ENCODE measurements at regions not wholly inside any gene's neighbourhood (a gene's known extent, or its start where the extent isn't known, plus 50 kb on each side); places are given as distances from the start of the nearest gene placed in this dataset.

DNA sequence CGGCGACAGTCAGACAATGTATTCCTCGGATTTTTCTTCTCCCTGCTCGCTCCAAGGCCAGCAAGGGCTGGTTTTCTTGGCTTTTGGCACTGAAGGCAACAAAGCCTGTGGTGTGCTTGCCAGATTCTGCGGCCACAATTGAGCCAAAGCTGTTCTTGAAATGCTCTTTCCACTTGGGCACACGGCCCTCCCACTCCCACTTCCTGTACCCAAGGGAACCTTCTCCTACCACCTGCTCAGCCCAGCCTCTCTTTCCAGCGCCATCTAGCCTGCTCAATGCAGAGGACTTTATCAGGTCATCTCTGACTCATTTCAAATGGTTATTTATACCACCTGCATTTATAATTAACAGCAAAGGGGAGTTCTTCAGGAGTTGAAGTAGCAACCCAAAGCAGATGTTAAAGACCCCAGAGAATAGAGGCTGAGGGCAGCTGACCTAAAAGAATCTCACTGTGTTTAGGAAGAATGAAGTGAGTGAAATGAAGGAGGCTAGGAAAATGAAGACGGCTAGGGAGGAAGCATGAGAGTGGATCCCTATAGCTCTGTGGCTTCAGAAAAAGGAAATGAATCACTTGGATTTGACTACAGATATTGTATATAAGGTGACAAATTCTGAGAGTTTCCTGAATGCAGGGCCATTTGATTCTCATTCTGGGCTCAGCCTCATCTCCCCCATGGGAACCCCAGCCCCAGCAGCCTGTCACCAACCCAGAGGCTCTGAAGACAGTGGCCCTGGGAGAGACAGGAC, 439.0 kb downstream of the ENC1 start:
- no peaks in the 10 kb centered on the region for H3K27me3 ChIP-seq
- H3K27ac ChIP-seq, result no peak overlapping the region
- TF ChIP-seq, protein P1, sequence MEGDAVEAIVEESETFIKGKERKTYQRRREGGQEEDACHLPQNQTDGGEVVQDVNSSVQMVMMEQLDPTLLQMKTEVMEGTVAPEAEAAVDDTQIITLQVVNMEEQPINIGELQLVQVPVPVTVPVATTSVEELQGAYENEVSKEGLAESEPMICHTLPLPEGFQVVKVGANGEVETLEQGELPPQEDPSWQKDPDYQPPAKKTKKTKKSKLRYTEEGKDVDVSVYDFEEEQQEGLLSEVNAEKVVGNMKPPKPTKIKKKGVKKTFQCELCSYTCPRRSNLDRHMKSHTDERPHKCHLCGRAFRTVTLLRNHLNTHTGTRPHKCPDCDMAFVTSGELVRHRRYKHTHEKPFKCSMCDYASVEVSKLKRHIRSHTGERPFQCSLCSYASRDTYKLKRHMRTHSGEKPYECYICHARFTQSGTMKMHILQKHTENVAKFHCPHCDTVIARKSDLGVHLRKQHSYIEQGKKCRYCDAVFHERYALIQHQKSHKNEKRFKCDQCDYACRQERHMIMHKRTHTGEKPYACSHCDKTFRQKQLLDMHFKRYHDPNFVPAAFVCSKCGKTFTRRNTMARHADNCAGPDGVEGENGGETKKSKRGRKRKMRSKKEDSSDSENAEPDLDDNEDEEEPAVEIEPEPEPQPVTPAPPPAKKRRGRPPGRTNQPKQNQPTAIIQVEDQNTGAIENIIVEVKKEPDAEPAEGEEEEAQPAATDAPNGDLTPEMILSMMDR (IDR thresholded peaks at IDR 0.05), result no peak
- no peak overlapping the region for H3K4me3 ChIP-seq (ENCODE audit: low read depth in 1 of 2, low read length in 1 of 2)
- H3K36me3 ChIP-seq, result no peaks in the 10 kb centered on the region
- no peaks in the 10 kb centered on the region for H3K4me1 ChIP-seq (ENCODE audit: control insufficient read depth in 1 of 2, insufficient read depth in 1 of 2, low read depth in 1 of 2, low read length in 1 of 2)
- no peaks in the 10 kb centered on the region for H3K9me3 ChIP-seq

DNA sequence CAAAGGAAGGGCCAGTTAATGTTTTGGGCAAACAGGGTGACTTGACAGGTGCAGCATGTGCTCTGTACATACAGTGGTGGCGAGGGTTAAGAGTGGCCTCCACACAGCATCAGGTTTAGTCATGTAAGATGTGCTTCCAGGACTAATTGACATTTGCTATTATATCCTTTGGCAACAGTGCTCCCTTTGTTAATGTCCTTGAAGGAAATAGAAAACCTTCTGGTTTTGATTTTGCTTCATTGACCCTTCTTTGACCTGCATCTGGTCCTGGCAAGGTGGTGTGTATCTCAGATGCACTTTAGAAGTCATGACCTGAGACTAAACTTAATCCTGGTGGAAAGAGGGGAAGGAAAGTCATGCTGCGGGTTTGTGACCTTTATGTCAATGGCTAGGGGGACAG, 440.0 kb downstream of the ENC1 start:
- TF ChIP-seq, protein P1 (IDR thresholded peaks at IDR 0.05), result no peak
- Histone ChIP-seq H3K9me3 (no peaks in the 10 kb centered on the region), H3K4me1 (ENCODE audit: control insufficient read depth in 1 of 2, insufficient read depth in 1 of 2, low read depth in 1 of 2, low read length in 1 of 2) (no peaks in the 10 kb centered on the region), H3K27ac (no peak overlapping the region), H3K36me3 (no peaks in the 10 kb centered on the region), H3K27me3 (no peaks in the 10 kb centered on the region), H3K4me3 (ENCODE audit: low read depth in 1 of 2, low read length in 1 of 2) (no peak overlapping the region)

DNA sequence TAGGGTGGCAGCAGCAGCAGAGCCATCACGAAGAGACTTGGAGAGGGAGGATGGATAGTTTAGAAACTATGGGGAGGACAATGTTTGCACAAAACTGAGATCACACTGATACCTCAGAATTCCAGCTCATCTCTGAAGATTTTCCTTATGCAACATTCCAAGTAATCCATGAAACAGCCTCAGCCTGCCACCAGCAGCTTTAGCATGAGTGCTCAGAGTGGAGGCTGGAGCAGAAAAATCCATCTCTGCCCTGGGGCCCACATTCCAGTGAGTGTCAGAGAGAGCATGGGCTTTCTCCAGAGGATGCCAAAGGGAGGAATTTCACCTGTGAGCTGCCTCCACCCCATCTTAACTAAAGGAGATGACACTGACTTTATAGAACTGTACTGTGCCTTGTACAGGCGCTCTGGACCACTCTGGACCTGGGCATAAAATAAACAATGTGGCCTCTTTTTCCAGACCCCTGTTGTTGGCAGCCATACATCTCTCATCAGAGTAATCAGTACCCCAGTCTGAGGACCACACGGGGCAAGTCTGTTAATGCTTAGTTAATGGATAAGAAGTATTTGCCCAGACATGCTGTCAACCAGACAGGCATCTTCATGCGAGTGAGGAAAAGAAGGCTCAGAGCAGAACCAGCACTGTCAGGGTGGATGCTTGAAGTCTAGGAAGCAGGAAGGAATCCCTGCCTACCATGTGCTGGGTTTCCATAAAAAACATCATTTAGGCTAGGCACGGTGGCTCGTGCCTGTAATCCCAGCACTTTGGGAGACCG, 440.9 kb downstream of the ENC1 start:
- Histone ChIP-seq H3K9me3 (no peaks in the 10 kb centered on the region), H3K27me3 (no peaks in the 10 kb centered on the region), H3K4me1 (ENCODE audit: control insufficient read depth in 1 of 2, insufficient read depth in 1 of 2, low read depth in 1 of 2, low read length in 1 of 2) (no peaks in the 10 kb centered on the region), H3K36me3 (no peaks in the 10 kb centered on the region), H3K27ac (no peak overlapping the region), H3K4me3 (ENCODE audit: low read depth in 1 of 2, low read length in 1 of 2) (no peak overlapping the region)
- TF ChIP-seq, protein P1 (IDR thresholded peaks at IDR 0.05), result no peak

DNA sequence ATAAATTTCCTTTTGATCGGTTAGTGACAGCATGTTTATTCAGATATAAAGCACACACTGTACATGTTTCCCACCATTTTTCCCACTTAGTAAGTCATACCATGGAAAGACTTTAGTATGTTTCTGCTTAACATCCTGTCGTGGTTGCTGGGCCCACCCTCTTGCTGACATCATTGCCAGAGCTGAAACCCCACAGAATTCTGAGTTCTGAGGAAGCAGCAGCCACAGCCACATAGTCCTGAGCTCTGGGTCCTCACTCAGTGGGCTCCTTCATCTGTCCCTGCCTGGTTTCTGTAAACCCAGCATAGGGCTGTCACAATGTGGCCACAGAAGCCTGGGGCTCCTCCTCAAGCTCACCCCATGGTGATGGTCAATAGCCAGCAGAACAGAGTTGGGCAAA, 441.5 kb downstream of the ENC1 start:
- Histone ChIP-seq H3K27ac (no peak overlapping the region), H3K4me3 (ENCODE audit: low read depth in 1 of 2, low read length in 1 of 2) (no peak overlapping the region), H3K27me3 (no peaks in the 10 kb centered on the region), H3K9me3 (no peaks in the 10 kb centered on the region), H3K36me3 (no peaks in the 10 kb centered on the region), H3K4me1 (ENCODE audit: control insufficient read depth in 1 of 2, insufficient read depth in 1 of 2, low read depth in 1 of 2, low read length in 1 of 2) (no peaks in the 10 kb centered on the region)
- TF ChIP-seq, protein P1 (IDR thresholded peaks at IDR 0.05), result no peak

DNA sequence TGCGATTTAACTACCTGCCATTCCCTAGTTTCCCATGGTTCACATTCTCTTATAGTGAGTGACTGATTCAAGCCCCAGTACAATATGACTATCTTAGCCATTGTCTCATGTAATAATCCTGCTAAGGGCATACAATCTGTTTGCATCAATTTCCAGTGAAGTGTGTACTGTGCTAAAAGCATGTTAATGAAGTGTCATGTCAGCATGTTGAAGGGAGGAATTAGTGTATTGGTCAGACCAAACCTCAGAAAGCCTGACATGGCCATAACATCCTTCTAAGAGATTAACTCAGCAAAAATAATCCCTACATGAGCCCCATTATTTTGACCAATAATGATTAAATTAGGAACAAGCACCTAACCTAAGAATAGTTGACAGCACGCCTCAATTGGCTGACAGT, 442.4 kb downstream of the ENC1 start:
- no peak overlapping the region for H3K27ac ChIP-seq
- TF ChIP-seq, protein P1 (IDR thresholded peaks at IDR 0.05), result no peak

More for the DNA sequence above, 442.4 kb downstream of the ENC1 start:
- Histone ChIP-seq H3K9me3 (no peaks in the 10 kb centered on the region), H3K4me1 (ENCODE audit: control insufficient read depth in 1 of 2, insufficient read depth in 1 of 2, low read depth in 1 of 2, low read length in 1 of 2) (no peaks in the 10 kb centered on the region), H3K36me3 (no peaks in the 10 kb centered on the region), H3K4me3 (ENCODE audit: low read depth in 1 of 2, low read length in 1 of 2) (no peak overlapping the region), H3K27me3 (no peaks in the 10 kb centered on the region)

All from neutrophil (primary cell).